Effector memory CD4-positive, alpha-beta T cell (primary cell): ENCODE measurements at regions not wholly inside any gene's neighbourhood (a gene's known extent, or its start where the extent isn't known, plus 50 kb on each side); places are given as distances from the start of the nearest gene placed in this dataset.

Experiments used
- DNase-seq, 3 donors: peaks; one replicate each; pipeline ENCODE4 v3.0.0-alpha.2; 2020
- H3K27ac ChIP-seq: 2 replicates; pipeline ENCODE4 v1.7.0; 2013; ENCODE audit warnings: mild to moderate bottlenecking, low read length, moderate library complexity; ENCODE audit not compliant: insufficient read depth, poor library complexity, severe bottlenecking
- H3K27me3 ChIP-seq: replicated peaks from 2 replicates; pipeline ENCODE4 v1.7.0; 2013; ENCODE audit warnings: mild to moderate bottlenecking, low read length; ENCODE audit not compliant: insufficient read depth, control insufficient read depth, poor library complexity, severe bottlenecking
- H3K36me3 ChIP-seq: 2 replicates; pipeline ENCODE4 v1.7.0; 2013; ENCODE audit warnings: mild to moderate bottlenecking, low read length, moderate library complexity; ENCODE audit not compliant: control insufficient read depth, insufficient read depth
- H3K4me1 ChIP-seq: 2 replicates; pipeline ENCODE4 v1.7.0; 2013; ENCODE audit warnings: low read length, mild to moderate bottlenecking; ENCODE audit not compliant: control insufficient read depth, insufficient read depth, poor library complexity, severe bottlenecking
- H3K4me3 ChIP-seq: 2 replicates; pipeline ENCODE4 v1.7.0; 2013; ENCODE audit warnings: low read length, low read depth, mild to moderate bottlenecking; ENCODE audit not compliant: insufficient read depth, poor library complexity, severe bottlenecking
- H3K9me3 ChIP-seq: 2 replicates; pipeline ENCODE4 v1.7.0; 2013; ENCODE audit warnings: mild to moderate bottlenecking, low read length, moderate library complexity; ENCODE audit not compliant: control insufficient read depth

- no peaks in the 10 kb centered on the region for H3K27me3 ChIP-seq
- no peaks in the 10 kb centered on the region for H3K9me3 ChIP-seq
- no peak overlapping the region for H3K27ac ChIP-seq
- no peaks in the 10 kb centered on the region for H3K36me3 ChIP-seq
- DNase-seq, result no peak
- H3K4me3 ChIP-seq, result no peak overlapping the region
- H3K4me1 ChIP-seq, result no peaks in the 10 kb centered on the region
Observed at GRCh38 chr6:120096696-120097260, 747.2 kb upstream of the MAN1A1 start.

GRCh38 chr6:120083186-120083585 lies 733.6 kb upstream of the MAN1A1 start:
- H3K4me3 ChIP-seq, result no peak overlapping the region
- no peaks in the 10 kb centered on the region for H3K36me3 ChIP-seq
- no peaks in the 10 kb centered on the region for H3K27me3 ChIP-seq
- no peak overlapping the region for H3K27ac ChIP-seq
- no peak for DNase-seq
- H3K4me1 ChIP-seq, result no peaks in the 10 kb centered on the region
- no peaks in the 10 kb centered on the region for H3K9me3 ChIP-seq

- H3K27ac ChIP-seq, result no peak overlapping the region
- no peaks in the 10 kb centered on the region for H3K27me3 ChIP-seq
- no peaks in the 10 kb centered on the region for H3K4me1 ChIP-seq
- H3K36me3 ChIP-seq, result no peaks in the 10 kb centered on the region
- no peak for DNase-seq
- no peak overlapping the region for H3K4me3 ChIP-seq
- no peaks in the 10 kb centered on the region for H3K9me3 ChIP-seq
Observed at GRCh38 chr6:120077489-120077888, 727.9 kb upstream of the MAN1A1 start.

GRCh38 chr6:120058410-120058809 lies 708.8 kb upstream of the MAN1A1 start:
- H3K9me3 ChIP-seq, result no peaks in the 10 kb centered on the region
- no peak overlapping the region for H3K4me3 ChIP-seq
- DNase-seq, result no peak
- no peaks in the 10 kb centered on the region for H3K36me3 ChIP-seq
- H3K27me3 ChIP-seq, result no peaks in the 10 kb centered on the region
- no peaks in the 10 kb centered on the region for H3K4me1 ChIP-seq
- no peak overlapping the region for H3K27ac ChIP-seq

GRCh38 chr6:120056085-120056484 lies 706.5 kb upstream of the MAN1A1 start:
- no peak for DNase-seq
- H3K9me3 ChIP-seq, result no peaks in the 10 kb centered on the region
- no peaks in the 10 kb centered on the region for H3K36me3 ChIP-seq
- H3K27me3 ChIP-seq, result no peaks in the 10 kb centered on the region
- no peaks in the 10 kb centered on the region for H3K4me1 ChIP-seq
- no peak overlapping the region for H3K4me3 ChIP-seq
- H3K27ac ChIP-seq, result no peak overlapping the region

GRCh38 chr6:120055071-120055470 lies 705.5 kb upstream of the MAN1A1 start:
- DNase-seq, result no peak
- Histone ChIP-seq H3K36me3 (no peaks in the 10 kb centered on the region), H3K27ac (no peak overlapping the region), H3K4me1 (no peaks in the 10 kb centered on the region), H3K9me3 (no peaks in the 10 kb centered on the region), H3K27me3 (no peaks in the 10 kb centered on the region), H3K4me3 (no peak overlapping the region)

- H3K9me3 ChIP-seq, result no peaks in the 10 kb centered on the region
- no peaks in the 10 kb centered on the region for H3K27me3 ChIP-seq
- no peaks in the 10 kb centered on the region for H3K4me1 ChIP-seq
- H3K4me3 ChIP-seq, result no peak overlapping the region
- no peak for DNase-seq
- no peak overlapping the region for H3K27ac ChIP-seq
- no peaks in the 10 kb centered on the region for H3K36me3 ChIP-seq
Observed at GRCh38 chr6:120039664-120040063, 690.1 kb upstream of the MAN1A1 start.

GRCh38 chr6:120031837-120032236 lies 682.3 kb upstream of the MAN1A1 start:
- no peak for DNase-seq
- no peak overlapping the region for H3K27ac ChIP-seq
- no peaks in the 10 kb centered on the region for H3K4me1 ChIP-seq
- H3K9me3 ChIP-seq, result no peaks in the 10 kb centered on the region
- H3K36me3 ChIP-seq, result no peaks in the 10 kb centered on the region
- no peak overlapping the region for H3K4me3 ChIP-seq
- H3K27me3 ChIP-seq, result no peaks in the 10 kb centered on the region

GRCh38 chr6:120026791-120027190 lies 677.2 kb upstream of the MAN1A1 start:
- no peaks in the 10 kb centered on the region for H3K27me3 ChIP-seq
- no peak overlapping the region for H3K27ac ChIP-seq
- no peaks in the 10 kb centered on the region for H3K36me3 ChIP-seq
- no peaks in the 10 kb centered on the region for H3K9me3 ChIP-seq
- no peaks in the 10 kb centered on the region for H3K4me1 ChIP-seq
- no peak for DNase-seq
- no peak overlapping the region for H3K4me3 ChIP-seq

GRCh38 chr6:120010075-120010474 lies 660.5 kb upstream of the MAN1A1 start:
- no peaks in the 10 kb centered on the region for H3K36me3 ChIP-seq
- no peaks in the 10 kb centered on the region for H3K4me1 ChIP-seq
- H3K9me3 ChIP-seq, result no peaks in the 10 kb centered on the region
- no peak overlapping the region for H3K27ac ChIP-seq
- no peak overlapping the region for H3K4me3 ChIP-seq
- no peaks in the 10 kb centered on the region for H3K27me3 ChIP-seq
- no peak for DNase-seq
